H1 (cell line): ENCODE measurements at regions not wholly inside any gene's neighbourhood (a gene's known extent, or its start where the extent isn't known, plus 50 kb on each side); places are given as distances from the start of the nearest gene placed in this dataset.

Source experiments
- CTCF ChIA-PET: fragments of 300-600 bp; sonication (Branson Sonifier 250); formaldehyde crosslinking; loops from one replicate; lab custom pipeline; 2021; ENCODE audit not compliant: partially characterized antibody; lab: Charles Lee
- POLR2A ChIA-PET: fragments of 300-600 bp; sonication (Branson Sonifier 250); formaldehyde crosslinking; loops from one replicate; lab custom pipeline; 2021; ENCODE audit warnings: inconsistent platforms; ENCODE audit not compliant: partially characterized antibody; lab: Charles Lee
- DNase-seq, 2 experiments: peaks; one replicate each; pipeline versions ENCODE4 v3.0.0 to v3.0.0-alpha.2; 2010 to 2022; ENCODE audit warnings: low spot score in 2 of 2, low read depth in 1 of 2, mixed read lengths in 1 of 2
- FAIRE-seq: peaks from 2 replicates; lab custom pipeline; 2011; peaks lifted over from hg19 to GRCh38; lab: Jason Lieb, UNC
- H2AFZ ChIP-seq: 2 replicates; pipeline ENCODE4 v1.8.1; 2012; ENCODE audit warnings: low read length, inconsistent platforms
- H2AK5ac ChIP-seq: 2 replicates; pipeline ENCODE4 v1.6.1; 2013; ENCODE audit warnings: low read depth, low read length
- H2BK120ac ChIP-seq: replicated peaks from 2 replicates; pipeline ENCODE3; 2013; ENCODE audit warnings: low read depth, low read length, inconsistent platforms
- H2BK12ac ChIP-seq: 2 replicates; pipeline ENCODE4 v1.6.1; 2013; ENCODE audit warnings: low read depth, low read length
- H2BK15ac ChIP-seq: 2 replicates; pipeline ENCODE4 v1.6.1; 2013; ENCODE audit warnings: low read length
- H2BK20ac ChIP-seq: 2 replicates; pipeline ENCODE4 v1.6.1; 2013; ENCODE audit warnings: low read length
- H2BK5ac ChIP-seq: 2 replicates; pipeline ENCODE4 v1.6.1; 2013; ENCODE audit warnings: low read depth, low read length
- H3K14ac ChIP-seq: 2 replicates; pipeline ENCODE4 v1.6.1; 2013; ENCODE audit warnings: inconsistent platforms; ENCODE audit not compliant: insufficient read length
- H3K18ac ChIP-seq: 2 replicates; pipeline ENCODE4 v1.6.1; 2013; ENCODE audit warnings: low read length; ENCODE audit errors: extremely low read depth
- H3K23ac ChIP-seq: 2 replicates; pipeline ENCODE4 v1.6.1; 2013; ENCODE audit warnings: inconsistent platforms; ENCODE audit not compliant: insufficient read length
- H3K23me2 ChIP-seq: 2 replicates; pipeline ENCODE4 v1.6.1; 2013; ENCODE audit warnings: low read depth, low read length
- H3K27ac ChIP-seq: 2 replicates; pipeline ENCODE4 v1.6.1; 2011; ENCODE audit warnings: low read depth, low read length, inconsistent platforms
- H3K27me3 ChIP-seq, 4 experiments: replicated peaks in 1 of 4; 1 replicate in 1 of 4; 2 replicates in 3 of 4; pipeline versions ENCODE4 v1.6.1 to v1.8.1; 2011 to 2013; ENCODE audit warnings: low read length in 3 of 4, mild to moderate bottlenecking in 3 of 4, inconsistent platforms in 2 of 4, mixed read lengths in 2 of 4, moderate library complexity in 1 of 4; ENCODE audit not compliant: control insufficient read depth in 3 of 4, insufficient read depth in 3 of 4; ENCODE audit errors: extremely low read depth in 1 of 4
- H3K36me3 ChIP-seq, 4 experiments: 2 replicates each; pipeline versions ENCODE4 v1.6.1 to v1.8.1; 2011 to 2013; ENCODE audit warnings: mild to moderate bottlenecking in 4 of 4, low read length in 3 of 4, moderate library complexity in 2 of 4, control low read depth in 1 of 4, inconsistent platforms in 1 of 4; ENCODE audit not compliant: insufficient read depth in 4 of 4, control insufficient read depth in 2 of 4
- H3K4ac ChIP-seq: replicated peaks from 2 replicates; pipeline ENCODE3; 2013; ENCODE audit warnings: low read length, low read depth, mixed read lengths, inconsistent platforms; ENCODE audit not compliant: insufficient read length
- H3K4me1 ChIP-seq, 4 experiments: replicated peaks in 1 of 4; 1 replicate in 1 of 4; 2 replicates in 3 of 4; pipeline versions ENCODE4 v1.6.1 to v1.8.1; 2011 to 2013; ENCODE audit warnings: low read length in 3 of 4, inconsistent platforms in 2 of 4, mixed read lengths in 1 of 4; ENCODE audit not compliant: insufficient read depth in 4 of 4, control insufficient read depth in 3 of 4
- H3K4me2 ChIP-seq, 2 experiments: 2 replicates each; pipeline versions ENCODE4 v1.6.1 to v1.8.1; 2011 to 2013; ENCODE audit warnings: low read depth in 2 of 2, low read length in 2 of 2, control low read depth in 1 of 2, inconsistent platforms in 1 of 2, mild to moderate bottlenecking in 1 of 2; ENCODE audit not compliant: insufficient read depth in 1 of 2
- H3K4me3 ChIP-seq, 4 experiments: fragments of 200-600, 300-600 bp in 1 of 4; sonication (generic), shearing (Covaris generic), sonication (Bioruptor Twin) in 1 of 4; 2 replicates each; pipeline versions ENCODE4 v1.5.1 to v1.8.1; 2011 to 2016; ENCODE audit warnings: low read length in 4 of 4, low read depth in 3 of 4, control low read depth in 2 of 4, inconsistent platforms in 2 of 4, mild to moderate bottlenecking in 2 of 4, mixed read lengths in 1 of 4, moderate library complexity in 1 of 4; ENCODE audit not compliant: insufficient read depth in 2 of 4; ENCODE audit errors: extremely low read depth in 1 of 4
- H3K56ac ChIP-seq: replicated peaks from 2 replicates; pipeline ENCODE3; 2013; ENCODE audit warnings: low read depth, mild to moderate bottlenecking, mixed read lengths, low read length, inconsistent platforms; ENCODE audit not compliant: insufficient read length
- H3K79me1 ChIP-seq: 2 replicates; pipeline ENCODE4 v1.6.1; 2013; ENCODE audit warnings: low read depth, low read length, control low read depth
- H3K79me2 ChIP-seq, 2 experiments: 2 replicates each; pipeline versions ENCODE4 v1.6.1 to v1.8.1; 2012 to 2013; ENCODE audit warnings: low read length in 2 of 2, mild to moderate bottlenecking in 2 of 2, inconsistent platforms in 1 of 2; ENCODE audit not compliant: insufficient read depth in 2 of 2, control insufficient read depth in 1 of 2
- H3K9ac ChIP-seq, 4 experiments: replicated peaks in 1 of 4; 1 replicate in 1 of 4; 2 replicates in 3 of 4; pipeline versions ENCODE4 v1.6.1 to v1.8.1; 2011 to 2013; ENCODE audit warnings: low read depth in 3 of 4, low read length in 3 of 4, control low read depth in 2 of 4, mild to moderate bottlenecking in 2 of 4, moderate library complexity in 2 of 4, inconsistent platforms in 1 of 4; ENCODE audit errors: extremely low read depth in 1 of 4
- H3K9me3 ChIP-seq, 2 experiments: 2 replicates each; pipeline versions ENCODE4 v1.6.1 to v1.8.1; 2012 to 2013; ENCODE audit warnings: mild to moderate bottlenecking in 2 of 2, moderate library complexity in 2 of 2, control low read depth in 1 of 2, inconsistent platforms in 1 of 2, low read depth in 1 of 2, low read length in 1 of 2, mixed read lengths in 1 of 2; ENCODE audit not compliant: insufficient read depth in 2 of 2
- H4K20me1 ChIP-seq, 2 experiments: replicated peaks in 1 of 2; 2 replicates each; pipeline versions ENCODE3 to v1.8.1; 2011 to 2013; ENCODE audit warnings: inconsistent platforms in 2 of 2, low read length in 2 of 2, mild to moderate bottlenecking in 1 of 2; ENCODE audit not compliant: insufficient read depth in 2 of 2, control insufficient read depth in 1 of 2
- H4K5ac ChIP-seq: 2 replicates; pipeline ENCODE4 v1.6.1; 2013; ENCODE audit warnings: low read length, low read depth, mixed read lengths, inconsistent platforms; ENCODE audit not compliant: insufficient read length
- H4K8ac ChIP-seq: 2 replicates; pipeline ENCODE4 v1.8.0; 2013; ENCODE audit warnings: mild to moderate bottlenecking, moderate library complexity, low read length, inconsistent platforms; ENCODE audit not compliant: insufficient read depth; ENCODE audit errors: extremely low read depth
- H4K91ac ChIP-seq: replicated peaks from 2 replicates; pipeline ENCODE3; 2013; ENCODE audit warnings: low read length, mixed read lengths, inconsistent platforms; ENCODE audit not compliant: insufficient read length
- CHD1 ChIP-seq: IDR thresholded peaks from 2 replicates; pipeline ENCODE4 v1.6.1; 2012; ENCODE audit warnings: low read depth, low read length, improper control_type of control experiment
- JUN ChIP-seq: IDR thresholded peaks from 2 replicates; pipeline ENCODE4 v1.6.1; 2011; ENCODE audit warnings: low read depth, mild to moderate bottlenecking, improper control_type of control experiment, low read length
- NRF1 ChIP-seq: IDR thresholded peaks from 2 replicates; pipeline ENCODE4 v1.6.1; 2011; ENCODE audit warnings: mild to moderate bottlenecking, low read depth, low read length, improper control_type of control experiment
- POLR2A ChIP-seq, 2 experiments: IDR thresholded peaks; 1 replicate in 1 of 2; 2 replicates in 1 of 2; pipeline ENCODE4 v1.6.1; 2011; ENCODE audit warnings: low read depth in 2 of 2, low read length in 2 of 2, mild to moderate bottlenecking in 2 of 2; ENCODE audit errors: control extremely low read depth in 1 of 2
- RAD21 ChIP-seq, 2 experiments: IDR thresholded peaks in 1 of 2; conservative IDR thresholded peaks in 1 of 2; 2 replicates each; pipeline ENCODE4 v1.6.1; 2011; ENCODE audit warnings: low read depth in 2 of 2, low read length in 2 of 2, improper control_type of control experiment in 1 of 2, inconsistent platforms in 1 of 2, mild to moderate bottlenecking in 1 of 2, moderate library complexity in 1 of 2
- RBBP5 ChIP-seq: IDR thresholded peaks from 2 replicates; pipeline ENCODE4 v1.7.1; 2012; ENCODE audit warnings: low read depth, mild to moderate bottlenecking, inconsistent platforms, low read length, moderate library complexity, borderline replicate concordance
- SAP30 ChIP-seq: fragments of 300-600 bp; sonication (generic); IDR thresholded peaks from 2 replicates; pipeline ENCODE4 v1.7.1; 2012; ENCODE audit warnings: low read length, moderate library complexity, mild to moderate bottlenecking, inconsistent platforms; ENCODE audit not compliant: insufficient read depth, insufficient replicate concordance
- SP2 ChIP-seq: IDR thresholded peaks from 2 replicates; pipeline ENCODE4 v1.6.1; 2012; ENCODE audit warnings: mild to moderate bottlenecking, low read length, inconsistent platforms
- SP4 ChIP-seq: IDR thresholded peaks from 2 replicates; pipeline ENCODE4 v1.6.1; 2012; ENCODE audit warnings: low read length, inconsistent platforms
- TAF1 ChIP-seq: IDR thresholded peaks from 2 replicates; pipeline ENCODE4 v1.6.1; 2011; ENCODE audit warnings: mild to moderate bottlenecking, low read depth, low read length
- TBP ChIP-seq: IDR thresholded peaks from 2 replicates; pipeline ENCODE4 v1.6.1; 2011; ENCODE audit warnings: low read depth, low read length, improper control_type of control experiment
- WGBS, 2 experiments: shearing (Covaris generic) in 1 of 2; methylation state at CpG; one replicate each; pipeline versions ENCODE4 v1.1.6 to v1.1.7; 2013 to 2015; ENCODE audit warnings: low lambda C conversion rate in 2 of 2, mixed read lengths in 2 of 2, inconsistent platforms in 1 of 2, low coverage in 1 of 2, missing lambda C conversion rate in 1 of 2; ENCODE audit not compliant: insufficient replicate concordance in 2 of 2, insufficient coverage in 1 of 2, insufficient read length in 1 of 2; ENCODE audit errors: extremely low coverage in 1 of 2, missing lambda C conversion rate in 1 of 2; 5-methylcytosine and 5-hydroxymethylcytosine counted together
- TF ChIP-seq, protein P1 (sequence below): IDR thresholded peaks from 2 replicates; pipeline ENCODE4 v1.6.1; 2012; ENCODE audit warnings: inconsistent platforms

DNA sequence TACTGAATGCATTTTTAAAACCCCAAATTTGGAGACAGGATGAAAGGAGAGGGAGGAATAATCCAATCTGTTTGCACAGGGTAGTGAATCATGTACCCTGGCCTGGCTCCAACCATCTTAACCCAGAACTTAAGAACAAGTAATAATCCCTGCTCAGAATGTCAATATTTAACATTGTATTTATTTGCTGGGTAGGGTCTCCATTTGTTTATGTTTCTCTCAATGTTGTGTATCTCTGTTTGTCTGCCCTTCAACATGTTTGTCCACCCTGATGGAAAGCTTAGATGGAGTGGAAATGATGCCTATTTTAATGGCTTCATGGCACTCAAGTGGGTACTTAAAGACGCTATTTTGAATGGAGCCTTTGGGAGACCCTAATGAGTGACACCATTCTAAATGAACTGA, 54.4 kb upstream of the CDC42BPA start:
- Histone ChIP-seq H3K4me3 (no peak overlapping the region), H3K4ac (no peak overlapping the region), H2BK15ac (no peak overlapping the region), H3K79me2 (no peaks in the 10 kb centered on the region), H3K27me3 (no peaks in the 10 kb centered on the region), H4K91ac (no peak overlapping the region), H2BK5ac (no peak overlapping the region), H4K20me1 (no peaks in the 10 kb centered on the region), H2BK20ac (no peak overlapping the region), H3K36me3 (no peaks in the 10 kb centered on the region), H3K79me1 (no peaks in the 10 kb centered on the region), H3K4me2 (no peak overlapping the region), H3K27ac (no peak overlapping the region), H3K18ac (no peak overlapping the region), H2BK120ac (no peak overlapping the region), H2AK5ac (no peak overlapping the region), H3K4me1 (peaks cover 0 to 7% (median 5%) of the 10 kb centered on the region in 4 experiments; a peak in 4 of 7 replicates), H4K8ac (no peak overlapping the region), H3K23me2 (no peaks in the 10 kb centered on the region), H4K5ac (no peak overlapping the region), H3K9ac (no peak overlapping the region), H2AFZ (no peak overlapping the region), H3K9me3 (no peaks in the 10 kb centered on the region), H3K14ac (no peak overlapping the region), H3K56ac (no peak overlapping the region), H2BK12ac (no peak overlapping the region), H3K23ac (no peak overlapping the region)
- DNase-seq (no peak), FAIRE-seq (no peak)
- ChIA-PET CTCF (interaction anchor here (0.6 kb wide), 1 partner anchor 250 kb away, joined by 3 read pairs; no protein-coding TSS in a partner anchor), POLR2A (no interaction called here)
- TF ChIP-seq TAF1: no peak
- TF ChIP-seq RBBP5: no peak
- TF ChIP-seq, protein P1, sequence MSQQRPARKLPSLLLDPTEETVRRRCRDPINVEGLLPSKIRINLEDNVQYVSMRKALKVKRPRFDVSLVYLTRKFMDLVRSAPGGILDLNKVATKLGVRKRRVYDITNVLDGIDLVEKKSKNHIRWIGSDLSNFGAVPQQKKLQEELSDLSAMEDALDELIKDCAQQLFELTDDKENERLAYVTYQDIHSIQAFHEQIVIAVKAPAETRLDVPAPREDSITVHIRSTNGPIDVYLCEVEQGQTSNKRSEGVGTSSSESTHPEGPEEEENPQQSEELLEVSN: no peak
- no peak for TF ChIP-seq SP2
- TF ChIP-seq POLR2A (IDR thresholded peaks at IDR 0.05; ENCODE audit: control extremely low read depth in 1 of 2, low read depth in 2 of 2, low read length in 2 of 2): no peak
- TF ChIP-seq NRF1: no peak
- TF ChIP-seq SAP30: no peak
- no peak for TF ChIP-seq JUN
- TF ChIP-seq CHD1: no peak
- no peak for TF ChIP-seq SP4
- no peak for TF ChIP-seq RAD21 (IDR thresholded peaks at IDR 0.05 in 1 of 2, conservative IDR thresholded peaks at IDR 0.05 in 1 of 2; ENCODE audit: low read depth in 2 of 2, low read length in 2 of 2)
- no peak for TF ChIP-seq TBP
- WGBS, 2 experiments: 100% methylated on average over 1 of the region's 1 CpG; no CpG with 5 or more reads in 1 of the 2 experiments
